H1 (cell line): ENCODE measurements at regions not wholly inside any gene's neighbourhood (a gene's known extent, or its start where the extent isn't known, plus 50 kb on each side); places are given as distances from the start of the nearest gene placed in this dataset.
"Not testable (repeated sequence)": the region's sequence is repeated elsewhere in the genome, so short reads cannot be mapped to it uniquely, and the experiment has no call there.

Experiments used
- CTCF ChIA-PET: fragments of 300-600 bp; sonication (Branson Sonifier 250); formaldehyde crosslinking; loops from one replicate; lab custom pipeline; 2021; ENCODE audit not compliant: partially characterized antibody; lab: Charles Lee
- POLR2A ChIA-PET: fragments of 300-600 bp; sonication (Branson Sonifier 250); formaldehyde crosslinking; loops from one replicate; lab custom pipeline; 2021; ENCODE audit warnings: inconsistent platforms; ENCODE audit not compliant: partially characterized antibody; lab: Charles Lee
- DNase-seq, 2 experiments: peaks; one replicate each; pipeline versions ENCODE4 v3.0.0 to v3.0.0-alpha.2; 2010 to 2022; ENCODE audit warnings: low spot score in 2 of 2, low read depth in 1 of 2, mixed read lengths in 1 of 2
- FAIRE-seq: peaks from 2 replicates; lab custom pipeline; 2011; peaks lifted over from hg19 to GRCh38; lab: Jason Lieb, UNC
- H2AFZ ChIP-seq: 2 replicates; pipeline ENCODE4 v1.8.1; 2012; ENCODE audit warnings: low read length, inconsistent platforms
- H2AK5ac ChIP-seq: 2 replicates; pipeline ENCODE4 v1.6.1; 2013; ENCODE audit warnings: low read depth, low read length
- H2BK120ac ChIP-seq: replicated peaks from 2 replicates; pipeline ENCODE3; 2013; ENCODE audit warnings: low read depth, low read length, inconsistent platforms
- H2BK12ac ChIP-seq: 2 replicates; pipeline ENCODE4 v1.6.1; 2013; ENCODE audit warnings: low read depth, low read length
- H2BK15ac ChIP-seq: 2 replicates; pipeline ENCODE4 v1.6.1; 2013; ENCODE audit warnings: low read length
- H2BK20ac ChIP-seq: 2 replicates; pipeline ENCODE4 v1.6.1; 2013; ENCODE audit warnings: low read length
- H2BK5ac ChIP-seq: 2 replicates; pipeline ENCODE4 v1.6.1; 2013; ENCODE audit warnings: low read depth, low read length
- H3K14ac ChIP-seq: 2 replicates; pipeline ENCODE4 v1.6.1; 2013; ENCODE audit warnings: inconsistent platforms; ENCODE audit not compliant: insufficient read length
- H3K18ac ChIP-seq: 2 replicates; pipeline ENCODE4 v1.6.1; 2013; ENCODE audit warnings: low read length; ENCODE audit errors: extremely low read depth
- H3K23ac ChIP-seq: 2 replicates; pipeline ENCODE4 v1.6.1; 2013; ENCODE audit warnings: inconsistent platforms; ENCODE audit not compliant: insufficient read length
- H3K23me2 ChIP-seq: 2 replicates; pipeline ENCODE4 v1.6.1; 2013; ENCODE audit warnings: low read depth, low read length
- H3K27ac ChIP-seq: 2 replicates; pipeline ENCODE4 v1.6.1; 2011; ENCODE audit warnings: low read depth, low read length, inconsistent platforms
- H3K27me3 ChIP-seq, 4 experiments: replicated peaks in 1 of 4; 1 replicate in 1 of 4; 2 replicates in 3 of 4; pipeline versions ENCODE4 v1.6.1 to v1.8.1; 2011 to 2013; ENCODE audit warnings: low read length in 3 of 4, mild to moderate bottlenecking in 3 of 4, inconsistent platforms in 2 of 4, mixed read lengths in 2 of 4, moderate library complexity in 1 of 4; ENCODE audit not compliant: control insufficient read depth in 3 of 4, insufficient read depth in 3 of 4; ENCODE audit errors: extremely low read depth in 1 of 4
- H3K36me3 ChIP-seq, 4 experiments: 2 replicates each; pipeline versions ENCODE4 v1.6.1 to v1.8.1; 2011 to 2013; ENCODE audit warnings: mild to moderate bottlenecking in 4 of 4, low read length in 3 of 4, moderate library complexity in 2 of 4, control low read depth in 1 of 4, inconsistent platforms in 1 of 4; ENCODE audit not compliant: insufficient read depth in 4 of 4, control insufficient read depth in 2 of 4
- H3K4ac ChIP-seq: replicated peaks from 2 replicates; pipeline ENCODE3; 2013; ENCODE audit warnings: low read length, low read depth, mixed read lengths, inconsistent platforms; ENCODE audit not compliant: insufficient read length
- H3K4me1 ChIP-seq, 4 experiments: replicated peaks in 1 of 4; 1 replicate in 1 of 4; 2 replicates in 3 of 4; pipeline versions ENCODE4 v1.6.1 to v1.8.1; 2011 to 2013; ENCODE audit warnings: low read length in 3 of 4, inconsistent platforms in 2 of 4, mixed read lengths in 1 of 4; ENCODE audit not compliant: insufficient read depth in 4 of 4, control insufficient read depth in 3 of 4
- H3K4me2 ChIP-seq, 2 experiments: 2 replicates each; pipeline versions ENCODE4 v1.6.1 to v1.8.1; 2011 to 2013; ENCODE audit warnings: low read depth in 2 of 2, low read length in 2 of 2, control low read depth in 1 of 2, inconsistent platforms in 1 of 2, mild to moderate bottlenecking in 1 of 2; ENCODE audit not compliant: insufficient read depth in 1 of 2
- H3K4me3 ChIP-seq, 4 experiments: fragments of 200-600, 300-600 bp in 1 of 4; sonication (generic), shearing (Covaris generic), sonication (Bioruptor Twin) in 1 of 4; 2 replicates each; pipeline versions ENCODE4 v1.5.1 to v1.8.1; 2011 to 2016; ENCODE audit warnings: low read length in 4 of 4, low read depth in 3 of 4, control low read depth in 2 of 4, inconsistent platforms in 2 of 4, mild to moderate bottlenecking in 2 of 4, mixed read lengths in 1 of 4, moderate library complexity in 1 of 4; ENCODE audit not compliant: insufficient read depth in 2 of 4; ENCODE audit errors: extremely low read depth in 1 of 4
- H3K56ac ChIP-seq: replicated peaks from 2 replicates; pipeline ENCODE3; 2013; ENCODE audit warnings: low read depth, mild to moderate bottlenecking, mixed read lengths, low read length, inconsistent platforms; ENCODE audit not compliant: insufficient read length
- H3K79me1 ChIP-seq: 2 replicates; pipeline ENCODE4 v1.6.1; 2013; ENCODE audit warnings: low read depth, low read length, control low read depth
- H3K79me2 ChIP-seq, 2 experiments: 2 replicates each; pipeline versions ENCODE4 v1.6.1 to v1.8.1; 2012 to 2013; ENCODE audit warnings: low read length in 2 of 2, mild to moderate bottlenecking in 2 of 2, inconsistent platforms in 1 of 2; ENCODE audit not compliant: insufficient read depth in 2 of 2, control insufficient read depth in 1 of 2
- H3K9ac ChIP-seq, 4 experiments: replicated peaks in 1 of 4; 1 replicate in 1 of 4; 2 replicates in 3 of 4; pipeline versions ENCODE4 v1.6.1 to v1.8.1; 2011 to 2013; ENCODE audit warnings: low read depth in 3 of 4, low read length in 3 of 4, control low read depth in 2 of 4, mild to moderate bottlenecking in 2 of 4, moderate library complexity in 2 of 4, inconsistent platforms in 1 of 4; ENCODE audit errors: extremely low read depth in 1 of 4
- H3K9me3 ChIP-seq, 2 experiments: 2 replicates each; pipeline versions ENCODE4 v1.6.1 to v1.8.1; 2012 to 2013; ENCODE audit warnings: mild to moderate bottlenecking in 2 of 2, moderate library complexity in 2 of 2, control low read depth in 1 of 2, inconsistent platforms in 1 of 2, low read depth in 1 of 2, low read length in 1 of 2, mixed read lengths in 1 of 2; ENCODE audit not compliant: insufficient read depth in 2 of 2
- H4K20me1 ChIP-seq, 2 experiments: replicated peaks in 1 of 2; 2 replicates each; pipeline versions ENCODE3 to v1.8.1; 2011 to 2013; ENCODE audit warnings: inconsistent platforms in 2 of 2, low read length in 2 of 2, mild to moderate bottlenecking in 1 of 2; ENCODE audit not compliant: insufficient read depth in 2 of 2, control insufficient read depth in 1 of 2
- H4K5ac ChIP-seq: 2 replicates; pipeline ENCODE4 v1.6.1; 2013; ENCODE audit warnings: low read length, low read depth, mixed read lengths, inconsistent platforms; ENCODE audit not compliant: insufficient read length
- H4K8ac ChIP-seq: 2 replicates; pipeline ENCODE4 v1.8.0; 2013; ENCODE audit warnings: mild to moderate bottlenecking, moderate library complexity, low read length, inconsistent platforms; ENCODE audit not compliant: insufficient read depth; ENCODE audit errors: extremely low read depth
- H4K91ac ChIP-seq: replicated peaks from 2 replicates; pipeline ENCODE3; 2013; ENCODE audit warnings: low read length, mixed read lengths, inconsistent platforms; ENCODE audit not compliant: insufficient read length
- WGBS, 2 experiments: shearing (Covaris generic) in 1 of 2; methylation state at CpG; one replicate each; pipeline versions ENCODE4 v1.1.6 to v1.1.7; 2013 to 2015; ENCODE audit warnings: low lambda C conversion rate in 2 of 2, mixed read lengths in 2 of 2, inconsistent platforms in 1 of 2, low coverage in 1 of 2, missing lambda C conversion rate in 1 of 2; ENCODE audit not compliant: insufficient replicate concordance in 2 of 2, insufficient coverage in 1 of 2, insufficient read length in 1 of 2; ENCODE audit errors: extremely low coverage in 1 of 2, missing lambda C conversion rate in 1 of 2; 5-methylcytosine and 5-hydroxymethylcytosine counted together

DNA sequence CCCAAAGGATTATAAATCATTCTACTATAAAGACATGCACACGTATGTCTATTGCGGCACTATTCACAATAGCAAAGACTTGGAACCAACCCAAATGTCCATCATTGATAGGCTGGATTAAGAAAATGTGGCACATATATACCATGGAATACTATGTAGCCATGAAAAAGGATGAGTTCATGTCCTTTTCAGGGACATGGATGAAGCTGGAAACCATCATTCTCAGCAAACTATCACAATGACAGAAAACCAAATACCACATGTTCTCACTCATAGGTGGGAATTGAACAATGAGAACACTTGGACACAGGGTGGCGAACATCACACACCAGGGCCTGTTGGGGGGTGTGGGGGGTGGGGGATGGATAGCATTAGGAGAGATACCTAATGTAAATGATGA is 273.8 kb downstream of the DEPDC1B start:
- H2AFZ ChIP-seq, H3K79me2 ChIP-seq, H2BK120ac ChIP-seq, H3K4me3 ChIP-seq, H3K23ac ChIP-seq, H3K4me2 ChIP-seq, H3K9ac ChIP-seq, H2BK20ac ChIP-seq, H2BK5ac ChIP-seq, H3K27ac ChIP-seq, H4K91ac ChIP-seq, H2BK15ac ChIP-seq, POLR2A ChIA-PET, H4K8ac ChIP-seq, H2BK12ac ChIP-seq, H4K20me1 ChIP-seq, H3K4me1 ChIP-seq, H3K27me3 ChIP-seq, H4K5ac ChIP-seq, H3K23me2 ChIP-seq, H3K36me3 ChIP-seq, H3K18ac ChIP-seq, FAIRE-seq, H3K79me1 ChIP-seq, H2AK5ac ChIP-seq, H3K14ac ChIP-seq, H3K4ac ChIP-seq, H3K56ac ChIP-seq, CTCF ChIA-PET, DNase-seq, H3K9me3 ChIP-seq: not testable (repeated sequence)
- 89% methylated on average over 3 of the region's 3 CpGs; no CpG with 5 or more reads in 1 of the 2 experiments for WGBS, 2 experiments

- H2BK120ac ChIP-seq, H4K20me1 ChIP-seq, H2BK20ac ChIP-seq, H3K9me3 ChIP-seq, H3K14ac ChIP-seq, DNase-seq, H2BK15ac ChIP-seq, H3K4me1 ChIP-seq, H3K18ac ChIP-seq, H3K36me3 ChIP-seq, H4K5ac ChIP-seq, H3K23ac ChIP-seq, FAIRE-seq, H3K4me3 ChIP-seq, H3K27me3 ChIP-seq, H4K8ac ChIP-seq, H2BK5ac ChIP-seq, H2BK12ac ChIP-seq, H3K23me2 ChIP-seq, H3K56ac ChIP-seq, CTCF ChIA-PET, H4K91ac ChIP-seq, H3K4ac ChIP-seq, H3K4me2 ChIP-seq, H3K9ac ChIP-seq, H2AK5ac ChIP-seq, H2AFZ ChIP-seq, H3K79me2 ChIP-seq, H3K27ac ChIP-seq, POLR2A ChIA-PET, H3K79me1 ChIP-seq: not testable (repeated sequence)
- 86% methylated on average over 3 of the region's 3 CpGs; no CpG with 5 or more reads in 1 of the 2 experiments for WGBS, 2 experiments
Observed at GRCh38 chr5:60420773-60421172, 279.2 kb downstream of the DEPDC1B start.
